ENCODE measurements at regions not wholly inside any gene's neighbourhood (a gene's known extent, or its start where the extent isn't known, plus 50 kb on each side); places are given as distances from the start of the nearest gene placed in this dataset.
A peak's percentile ranks its signal among the peaks of the same experiment; 100 is the strongest.

- H3K4me3 ChIP-seq: no peak overlapping the region
- no peak for DNase-seq
- no peak overlapping the region for H3K27ac ChIP-seq
- peak in 1 of 4 donors; percentile 28 for ATAC-seq
- intact Hi-C loops (cut with DNase I): no loop called here
- 22% methylated on average over 4 of the region's 4 CpGs for WGBS (ENCODE audit: insufficient coverage, low coverage, low lambda C conversion rate, missing lambda C conversion rate)
- H3K36me3 ChIP-seq: no peaks in the 10 kb centered on the region
- peaks cover 0 to 18% of the 10 kb centered on the region in 2 donors for H3K27me3 ChIP-seq
- no peaks in the 10 kb centered on the region for H3K9me3 ChIP-seq
- H3K4me1 ChIP-seq: peaks cover 0 to 9% (median 1%) of the 10 kb centered on the region in 4 donors
- no peak for TF ChIP-seq POLR2A (IDR thresholded peaks at IDR 0.05)
- no peak for TF ChIP-seq CTCF (IDR thresholded peaks at IDR 0.05)
These were observed 78.3 kb upstream of the LIFR start for GRCh38 chr5:38634568-38635369.

GRCh38 chr5:38636626-38637025 lies 80.2 kb upstream of the LIFR start:
- Histone ChIP-seq H3K9me3 (no peaks in the 10 kb centered on the region), H3K4me3 (no peak overlapping the region), H3K4me1 (peaks cover 0 to 15% (median 4%) of the 10 kb centered on the region in 4 donors), H3K27ac (no peak overlapping the region), H3K27me3 (peaks cover 1 to 22% of the 10 kb centered on the region in 2 donors), H3K36me3 (no peaks in the 10 kb centered on the region)
- intact Hi-C loops (cut with DNase I): no loop called here
- 79% methylated on average over 4 of the region's 4 CpGs for WGBS (ENCODE audit: insufficient coverage, low coverage, low lambda C conversion rate, missing lambda C conversion rate)
- DNase-seq (no peak), ATAC-seq (no peak)
- TF ChIP-seq POLR2A (IDR thresholded peaks at IDR 0.05) (no peak), CTCF (IDR thresholded peaks at IDR 0.05) (no peak)

- peaks cover 0 to 15% (median 4%) of the 10 kb centered on the region in 4 donors for H3K4me1 ChIP-seq
- H3K27me3 ChIP-seq: peaks cover 3 to 39% of the 10 kb centered on the region in 2 donors
- intact Hi-C loops (cut with DNase I): no loop called here
- no peaks in the 10 kb centered on the region for H3K9me3 ChIP-seq
- WGBS (ENCODE audit: insufficient coverage, low coverage, low lambda C conversion rate, missing lambda C conversion rate): 84% methylated on average over 4 of the region's 5 CpGs
- H3K36me3 ChIP-seq: no peaks in the 10 kb centered on the region
- no peak overlapping the region for H3K4me3 ChIP-seq
- TF ChIP-seq POLR2A (IDR thresholded peaks at IDR 0.05) (no peak), CTCF (IDR thresholded peaks at IDR 0.05) (no peak)
- H3K27ac ChIP-seq: no peak overlapping the region
- no peak for DNase-seq
- no peak for ATAC-seq
These were observed 82.2 kb upstream of the LIFR start for GRCh38 chr5:38638656-38639055.

GRCh38 chr5:38639377-38640358 lies 83.2 kb upstream of the LIFR start:
- 19% methylated on average over 6 of the region's 6 CpGs for WGBS (ENCODE audit: insufficient coverage, low coverage, low lambda C conversion rate, missing lambda C conversion rate)
- no peak overlapping the region for H3K4me3 ChIP-seq
- no peak for DNase-seq
- H3K9me3 ChIP-seq: no peaks in the 10 kb centered on the region
- ATAC-seq: peak; percentile 85 to 92 (median 87)
- no peak overlapping the region for H3K27ac ChIP-seq
- intact Hi-C loops (cut with DNase I): no loop called here
- H3K27me3 ChIP-seq: peaks cover 3 to 41% of the 10 kb centered on the region in 2 donors
- H3K36me3 ChIP-seq: no peaks in the 10 kb centered on the region
- TF ChIP-seq CTCF (IDR thresholded peaks at IDR 0.05) (no peak), POLR2A (IDR thresholded peaks at IDR 0.05) (no peak)
- peaks cover 0 to 15% (median 4%) of the 10 kb centered on the region in 4 donors for H3K4me1 ChIP-seq

All from right lobe of liver (tissue), 6 donors.